MM.1S (cell line): ENCODE measurements at regions not wholly inside any gene's neighbourhood (a gene's known extent, or its start where the extent isn't known, plus 50 kb on each side); places are given as distances from the start of the nearest gene placed in this dataset.

Experiments used
- DNase-seq: peaks from one replicate; pipeline ENCODE4 v3.0.0-alpha.2; 2015
- H2AFZ ChIP-seq: fragments of 300-600 bp; sonication (generic); 2 replicates; pipeline ENCODE4 v1.6.0; 2016; ENCODE audit warnings: antibody characterized with exemption, low read length
- H3F3A ChIP-seq: fragments of 300-600 bp; sonication (generic); 2 replicates; pipeline ENCODE4 v1.6.1; 2016; ENCODE audit warnings: mild to moderate bottlenecking, antibody characterized with exemption, low read length, moderate library complexity, mixed read lengths; ENCODE audit not compliant: insufficient read depth
- H3K27ac ChIP-seq: fragments of 300-600 bp; sonication (generic); 2 replicates; pipeline ENCODE4 v1.5.1; 2016; ENCODE audit warnings: mild to moderate bottlenecking, low read length
- H3K27me3 ChIP-seq: fragments of 300-600 bp; sonication (generic); replicated peaks from 2 replicates; pipeline ENCODE4 v1.6.0; 2016; ENCODE audit warnings: low read length; ENCODE audit not compliant: insufficient read depth
- H3K36me3 ChIP-seq: fragments of 300-600 bp; sonication (generic); replicated peaks from 2 replicates; pipeline ENCODE4 v1.6.1; 2016; ENCODE audit warnings: mild to moderate bottlenecking, low read length, mixed read lengths; ENCODE audit not compliant: insufficient read depth
- H3K4me1 ChIP-seq: fragments of 300-600 bp; sonication (generic); 2 replicates; pipeline ENCODE4 v1.6.1; 2016; ENCODE audit warnings: low read length, mixed read lengths
- H3K4me2 ChIP-seq: fragments of 300-600 bp; sonication (generic); 2 replicates; pipeline ENCODE4 v1.6.0; 2016; ENCODE audit warnings: low read depth, low read length
- H3K4me3 ChIP-seq: fragments of 300-600 bp; sonication (generic); 2 replicates; pipeline ENCODE4 v1.5.1; 2016; ENCODE audit warnings: low read length, mixed read lengths
- H3K79me2 ChIP-seq: fragments of 300-600 bp; sonication (generic); 2 replicates; pipeline ENCODE4 v1.6.1; 2016; ENCODE audit warnings: mixed run types, low read length, mixed read lengths
- H3K9ac ChIP-seq: fragments of 300-600 bp; sonication (generic); 2 replicates; pipeline ENCODE4 v1.6.1; 2016; ENCODE audit warnings: low read length, mixed read lengths
- H3K9me2 ChIP-seq: fragments of 300-600 bp; sonication (generic); replicated peaks from 2 replicates; pipeline ENCODE4 v1.6.1; 2016; ENCODE audit warnings: mild to moderate bottlenecking, low read length, mixed read lengths; ENCODE audit not compliant: insufficient read depth
- H3K9me3 ChIP-seq: fragments of 300-600 bp; sonication (generic); replicated peaks from 2 replicates; pipeline ENCODE4 v1.6.1; 2016; ENCODE audit warnings: mild to moderate bottlenecking, low read length, mixed read lengths; ENCODE audit not compliant: insufficient read depth
- H4K20me1 ChIP-seq: fragments of 300-600 bp; sonication (generic); 2 replicates; pipeline ENCODE4 v1.6.1; 2016; ENCODE audit warnings: mild to moderate bottlenecking, low read length, moderate library complexity, mixed read lengths; ENCODE audit not compliant: insufficient read depth
- EZH2 ChIP-seq: fragments of 300-600 bp; sonication (generic); optimal IDR thresholded peaks from 2 replicates; pipeline ENCODE3; 2017; ENCODE audit warnings: low read depth, mild to moderate bottlenecking, antibody characterized with exemption, low read length, mixed read lengths
- EZH2phosphoT487 ChIP-seq: fragments of 300-600 bp; sonication (generic); IDR thresholded peaks from 2 replicates; pipeline ENCODE4 v1.6.1; 2018; ENCODE audit warnings: antibody characterized with exemption, low read length
- TF ChIP-seq, protein P1 (sequence below): fragments of 300-600 bp; sonication (generic); IDR thresholded peaks from 2 replicates; pipeline ENCODE4 v1.5.1; 2016; ENCODE audit warnings: antibody characterized with exemption, low read length, mixed read lengths

DNA sequence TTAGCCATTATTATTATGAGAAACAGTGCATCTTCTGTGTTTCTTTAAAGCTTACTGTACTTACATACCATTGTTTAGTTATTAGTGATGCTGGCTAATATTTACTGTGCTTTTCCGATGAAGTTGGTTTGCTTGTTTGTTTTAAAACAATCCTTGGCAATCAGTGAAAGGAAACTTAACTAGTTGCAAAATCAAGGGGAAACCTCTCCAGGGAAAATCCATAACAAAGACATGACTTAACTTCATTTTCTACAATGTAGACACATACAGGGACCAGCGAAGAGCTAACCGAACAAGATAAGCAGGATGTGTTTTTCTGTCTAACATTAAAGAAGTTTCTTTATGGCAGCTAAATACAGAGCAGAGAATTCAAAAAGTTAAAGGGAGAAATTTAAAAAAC is 102.5 kb upstream of the PARP11 start:
- H3K27ac ChIP-seq = no peak overlapping the region
- no peaks in the 10 kb centered on the region for H4K20me1 ChIP-seq
- H3K9me3 ChIP-seq = no peaks in the 10 kb centered on the region
- H2AFZ ChIP-seq = no peak overlapping the region
- no peaks in the 10 kb centered on the region for H3K4me1 ChIP-seq
- no peaks in the 10 kb centered on the region for H3K79me2 ChIP-seq
- no peaks in the 10 kb centered on the region for H3K27me3 ChIP-seq
- no peaks in the 10 kb centered on the region for H3K9me2 ChIP-seq
- H3K9ac ChIP-seq = no peak overlapping the region
- no peaks in the 10 kb centered on the region for H3K36me3 ChIP-seq
- TF ChIP-seq EZH2 (no peak), EZH2phosphoT487 (no peak)
- TF ChIP-seq, protein P1, sequence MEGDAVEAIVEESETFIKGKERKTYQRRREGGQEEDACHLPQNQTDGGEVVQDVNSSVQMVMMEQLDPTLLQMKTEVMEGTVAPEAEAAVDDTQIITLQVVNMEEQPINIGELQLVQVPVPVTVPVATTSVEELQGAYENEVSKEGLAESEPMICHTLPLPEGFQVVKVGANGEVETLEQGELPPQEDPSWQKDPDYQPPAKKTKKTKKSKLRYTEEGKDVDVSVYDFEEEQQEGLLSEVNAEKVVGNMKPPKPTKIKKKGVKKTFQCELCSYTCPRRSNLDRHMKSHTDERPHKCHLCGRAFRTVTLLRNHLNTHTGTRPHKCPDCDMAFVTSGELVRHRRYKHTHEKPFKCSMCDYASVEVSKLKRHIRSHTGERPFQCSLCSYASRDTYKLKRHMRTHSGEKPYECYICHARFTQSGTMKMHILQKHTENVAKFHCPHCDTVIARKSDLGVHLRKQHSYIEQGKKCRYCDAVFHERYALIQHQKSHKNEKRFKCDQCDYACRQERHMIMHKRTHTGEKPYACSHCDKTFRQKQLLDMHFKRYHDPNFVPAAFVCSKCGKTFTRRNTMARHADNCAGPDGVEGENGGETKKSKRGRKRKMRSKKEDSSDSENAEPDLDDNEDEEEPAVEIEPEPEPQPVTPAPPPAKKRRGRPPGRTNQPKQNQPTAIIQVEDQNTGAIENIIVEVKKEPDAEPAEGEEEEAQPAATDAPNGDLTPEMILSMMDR = no peak
- no peak for DNase-seq
- no peak overlapping the region for H3K4me3 ChIP-seq
- H3K4me2 ChIP-seq = no peak overlapping the region
- H3F3A ChIP-seq = no peaks in the 10 kb centered on the region

DNA sequence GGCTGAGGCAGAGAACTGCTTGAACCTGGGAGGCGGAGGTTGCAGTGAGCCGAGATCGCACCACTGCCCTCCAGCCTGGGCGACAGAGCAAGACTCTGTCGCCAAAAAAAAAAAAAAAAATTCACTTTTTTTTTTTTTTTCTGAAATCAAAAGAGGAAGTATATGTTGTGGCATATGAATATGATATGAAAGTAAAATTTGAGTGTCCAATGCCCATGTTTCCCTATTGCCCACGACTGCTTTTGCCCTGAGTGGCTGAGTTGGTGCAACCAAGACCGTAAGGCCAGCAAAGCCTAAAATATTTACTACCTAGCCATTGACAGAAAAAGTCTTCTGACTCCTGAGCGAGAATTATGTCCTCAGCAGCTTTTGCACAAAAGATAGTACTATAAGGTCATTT is 101.7 kb upstream of the PARP11 start:
- Histone ChIP-seq H3K4me1 (no peaks in the 10 kb centered on the region), H3K27ac (no peak overlapping the region), H3K4me2 (no peak overlapping the region), H3K9me3 (no peaks in the 10 kb centered on the region), H3K27me3 (no peaks in the 10 kb centered on the region), H3F3A (no peaks in the 10 kb centered on the region), H3K9ac (no peak overlapping the region), H4K20me1 (no peaks in the 10 kb centered on the region), H3K4me3 (no peak overlapping the region), H3K36me3 (no peaks in the 10 kb centered on the region), H3K9me2 (no peaks in the 10 kb centered on the region), H2AFZ (no peak overlapping the region), H3K79me2 (no peaks in the 10 kb centered on the region)
- no peak for DNase-seq
- TF ChIP-seq EZH2 = no peak
- TF ChIP-seq, protein P1 = no peak
- TF ChIP-seq EZH2phosphoT487 = no peak

DNA sequence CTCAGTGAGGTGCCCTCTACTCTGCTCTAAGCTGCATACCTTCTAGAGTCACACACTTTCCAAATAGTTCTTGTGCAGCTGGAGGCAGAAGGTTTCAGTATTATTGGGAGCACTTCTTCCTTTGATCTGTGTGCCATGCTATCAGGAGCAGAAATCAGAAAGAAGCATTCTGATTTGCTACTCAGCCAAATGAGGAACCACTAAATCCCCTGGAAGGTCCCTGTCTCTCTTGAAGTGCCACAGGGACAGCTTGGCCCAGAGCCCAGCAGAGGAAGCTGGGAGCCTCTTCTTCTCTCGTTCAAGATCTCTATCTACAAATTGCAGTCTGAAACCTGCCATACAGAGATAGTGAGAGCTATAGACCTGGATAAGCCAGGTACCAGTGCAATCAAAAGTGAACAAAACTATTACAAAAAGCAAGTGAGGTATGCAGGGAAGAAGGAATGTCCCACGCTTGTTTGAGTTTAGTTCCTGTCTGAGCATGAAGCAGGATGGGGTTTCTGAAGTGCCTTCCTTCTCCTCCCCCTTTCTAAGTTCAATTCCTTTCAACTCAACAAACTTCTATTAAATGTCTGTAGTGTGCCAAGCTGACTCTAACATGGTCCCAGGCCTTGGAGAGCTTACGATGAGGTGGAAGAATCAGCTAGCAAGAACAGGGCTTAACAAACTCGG is 100.9 kb upstream of the PARP11 start:
- Histone ChIP-seq H3K4me1 (no peaks in the 10 kb centered on the region), H3K4me2 (no peak overlapping the region), H3K27me3 (no peaks in the 10 kb centered on the region), H3K27ac (no peak overlapping the region), H3K9me2 (no peaks in the 10 kb centered on the region), H3K9ac (no peak overlapping the region), H2AFZ (no peak overlapping the region), H3K4me3 (no peak overlapping the region), H3K79me2 (no peaks in the 10 kb centered on the region), H3K36me3 (no peaks in the 10 kb centered on the region), H3K9me3 (no peaks in the 10 kb centered on the region), H4K20me1 (no peaks in the 10 kb centered on the region), H3F3A (no peaks in the 10 kb centered on the region)
- no peak for TF ChIP-seq EZH2phosphoT487
- TF ChIP-seq EZH2 = no peak
- TF ChIP-seq, protein P1 = no peak
- DNase-seq = no peak
